Kidney epithelial cell (primary cell): ENCODE measurements at regions not wholly inside any gene's neighbourhood (a gene's known extent, or its start where the extent isn't known, plus 50 kb on each side); places are given as distances from the start of the nearest gene placed in this dataset.
A peak's percentile ranks its signal among the peaks of the same experiment; 100 is the strongest.

Source experiments
- DNase-seq: peaks from one replicate; pipeline ENCODE4 v3.0.0-alpha.2; 2010; ENCODE audit warnings: low read depth
- H3K27me3 ChIP-seq: 2 replicates; pipeline ENCODE4 v1.6.0; 2011; ENCODE audit warnings: low read length; ENCODE audit not compliant: control insufficient read depth, insufficient read depth
- H3K36me3 ChIP-seq: 2 replicates; pipeline ENCODE4 v1.5.1; 2011; ENCODE audit warnings: low read length; ENCODE audit not compliant: control insufficient read depth, insufficient read depth
- H3K4me3 ChIP-seq: 2 replicates; pipeline ENCODE4 v1.5.1; 2011; ENCODE audit warnings: low read depth, mild to moderate bottlenecking, control low read depth, low read length
- CTCF ChIP-seq: IDR thresholded peaks from 2 replicates; pipeline ENCODE4 v1.5.1; 2011; ENCODE audit warnings: mild to moderate bottlenecking, moderate library complexity, low read length, control low read depth, inconsistent platforms; ENCODE audit not compliant: insufficient read depth, poor library complexity, severe bottlenecking

GRCh38 chr5:145568581-145568980 is 266.6 kb downstream of the PRELID2 start:
- DNase-seq: no peak
- no peak for TF ChIP-seq CTCF
- Histone ChIP-seq H3K36me3 (no peaks in the 10 kb centered on the region), H3K27me3 (no peaks in the 10 kb centered on the region), H3K4me3 (no peak overlapping the region)

- TF ChIP-seq CTCF: no peak
- DNase-seq: no peak
- H3K4me3 ChIP-seq: no peak overlapping the region
Measured at GRCh38 chr5:145562931-145563330, 272.2 kb downstream of the PRELID2 start.

GRCh38 chr5:145558288-145558687 is 276.9 kb downstream of the PRELID2 start:
- Histone ChIP-seq H3K4me3 (no peak overlapping the region), H3K36me3 (no peaks in the 10 kb centered on the region), H3K27me3 (no peaks in the 10 kb centered on the region)
- TF ChIP-seq CTCF: no peak
- DNase-seq: no peak

More at GRCh38 chr5:145562931-145563330, 272.2 kb downstream of the PRELID2 start:
- Histone ChIP-seq H3K27me3 (no peaks in the 10 kb centered on the region), H3K36me3 (no peaks in the 10 kb centered on the region)

GRCh38 chr5:145557345-145557744 is 277.8 kb downstream of the PRELID2 start:
- no peak for DNase-seq
- H3K27me3 ChIP-seq: no peaks in the 10 kb centered on the region
- H3K36me3 ChIP-seq: no peaks in the 10 kb centered on the region
- no peak overlapping the region for H3K4me3 ChIP-seq
- TF ChIP-seq CTCF: no peak

GRCh38 chr5:145554399-145554798 is 280.7 kb downstream of the PRELID2 start:
- DNase-seq: peak; percentile 48
- Histone ChIP-seq H3K4me3 (no peak overlapping the region), H3K36me3 (no peaks in the 10 kb centered on the region), H3K27me3 (no peaks in the 10 kb centered on the region)
- TF ChIP-seq CTCF: no peak

GRCh38 chr5:145553177-145553576 is 282.0 kb downstream of the PRELID2 start:
- no peak overlapping the region for H3K4me3 ChIP-seq
- H3K36me3 ChIP-seq: no peaks in the 10 kb centered on the region
- no peak for DNase-seq
- no peak for TF ChIP-seq CTCF
- no peaks in the 10 kb centered on the region for H3K27me3 ChIP-seq
